ENCODE measurements at regions not wholly inside any gene's neighbourhood (a gene's known extent, or its start where the extent isn't known, plus 50 kb on each side); places are given as distances from the start of the nearest gene placed in this dataset.
"Not testable (repeated sequence)": the region's sequence is repeated elsewhere in the genome, so short reads cannot be mapped to it uniquely, and the experiment has no call there.

GRCh38 chr10:64574371-64574770 lies 1053.2 kb downstream of the REEP3 start:
- DNase-seq (ENCODE audit: low read depth) = no peak
- TF ChIP-seq CTCF (conservative IDR thresholded peaks at IDR 0.05; ENCODE audit: control insufficient read depth, insufficient read depth, low read depth, low read length) = no peak
- no peak overlapping the region for H3K4me3 ChIP-seq (ENCODE audit: control insufficient read depth, low read depth, low read length)

GRCh38 chr10:64576497-64576896 lies 1055.3 kb downstream of the REEP3 start:
- no peak for DNase-seq (ENCODE audit: low read depth)
- no peak for TF ChIP-seq CTCF (conservative IDR thresholded peaks at IDR 0.05; ENCODE audit: control insufficient read depth, insufficient read depth, low read depth, low read length)
- no peak overlapping the region for H3K4me3 ChIP-seq (ENCODE audit: control insufficient read depth, low read depth, low read length)

DNA sequence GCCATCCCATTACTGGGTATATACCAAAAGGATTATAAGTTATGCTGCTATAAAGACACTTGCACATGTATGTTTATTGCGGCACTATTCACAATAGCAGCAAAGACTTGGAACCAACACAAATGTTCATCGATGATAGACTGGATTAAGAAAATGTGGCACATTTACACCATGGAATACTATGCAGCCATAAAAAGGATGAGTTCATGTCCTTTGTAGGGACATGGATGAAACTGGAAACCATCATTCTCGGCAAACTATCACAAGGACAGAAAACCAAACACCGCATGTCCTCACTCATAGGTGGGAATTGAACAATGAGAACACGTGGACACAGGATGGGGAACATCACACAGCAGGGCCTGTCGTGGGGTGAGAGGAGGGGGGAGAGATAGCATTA lies 1057.6 kb downstream of the REEP3 start:
- H3K4me3 ChIP-seq (ENCODE audit: control insufficient read depth, low read depth, low read length); DNase-seq (ENCODE audit: low read depth): not testable (repeated sequence)

DNA sequence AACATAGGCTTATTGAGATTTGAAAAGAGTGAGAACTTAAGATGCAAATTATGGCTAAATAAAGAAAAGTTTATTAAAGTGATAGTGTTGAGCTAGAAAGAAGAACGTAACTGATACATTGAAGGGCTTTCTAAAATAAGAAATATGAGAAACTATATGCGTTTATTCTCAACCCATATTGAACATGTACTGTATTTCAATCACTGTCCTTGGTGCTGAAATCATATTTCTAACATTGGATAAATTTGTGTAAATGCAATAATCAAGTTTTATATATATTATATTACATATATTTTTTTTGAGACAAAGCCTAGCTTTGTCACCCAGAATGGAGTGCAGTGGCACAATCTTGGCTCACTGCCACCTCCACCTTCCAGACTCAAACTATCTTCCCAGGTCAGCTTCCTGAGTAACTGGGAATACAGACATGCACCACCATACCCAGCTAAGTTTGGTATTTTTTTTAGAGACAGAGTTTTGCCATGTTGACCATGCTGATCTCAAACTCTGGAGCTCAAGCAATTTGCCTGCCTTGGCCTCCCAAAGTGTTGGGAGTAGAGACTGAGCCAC lies 1065.8 kb downstream of the REEP3 start:
- H3K4me3 ChIP-seq (ENCODE audit: control insufficient read depth, low read depth, low read length) = no peak overlapping the region
- TF ChIP-seq CTCF (conservative IDR thresholded peaks at IDR 0.05; ENCODE audit: control insufficient read depth, insufficient read depth, low read depth, low read length) = no peak
- DNase-seq (ENCODE audit: low read depth) = no peak

DNA sequence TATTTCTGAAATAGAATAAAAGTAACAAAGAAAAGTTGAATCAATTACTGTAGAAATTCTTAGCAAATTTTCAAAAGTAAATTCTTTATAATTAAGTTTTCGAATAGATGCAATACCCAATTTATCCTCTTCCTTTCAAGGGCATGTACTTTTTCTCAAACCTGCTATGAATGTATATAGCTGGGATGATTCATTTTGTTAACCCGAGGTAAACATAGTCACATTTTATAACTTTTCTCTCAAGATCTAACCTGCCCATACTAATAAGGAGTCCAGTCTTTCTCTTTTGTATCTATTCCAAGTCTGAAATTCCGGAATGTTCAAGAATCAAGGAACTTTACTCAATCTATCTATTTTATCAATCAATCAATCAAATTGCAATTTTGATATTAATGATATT lies 1072.9 kb downstream of the REEP3 start:
- no peak for DNase-seq (ENCODE audit: low read depth)
- no peak for TF ChIP-seq CTCF (conservative IDR thresholded peaks at IDR 0.05; ENCODE audit: control insufficient read depth, insufficient read depth, low read depth, low read length)
- H3K4me3 ChIP-seq (ENCODE audit: control insufficient read depth, low read depth, low read length) = no peak overlapping the region

DNA sequence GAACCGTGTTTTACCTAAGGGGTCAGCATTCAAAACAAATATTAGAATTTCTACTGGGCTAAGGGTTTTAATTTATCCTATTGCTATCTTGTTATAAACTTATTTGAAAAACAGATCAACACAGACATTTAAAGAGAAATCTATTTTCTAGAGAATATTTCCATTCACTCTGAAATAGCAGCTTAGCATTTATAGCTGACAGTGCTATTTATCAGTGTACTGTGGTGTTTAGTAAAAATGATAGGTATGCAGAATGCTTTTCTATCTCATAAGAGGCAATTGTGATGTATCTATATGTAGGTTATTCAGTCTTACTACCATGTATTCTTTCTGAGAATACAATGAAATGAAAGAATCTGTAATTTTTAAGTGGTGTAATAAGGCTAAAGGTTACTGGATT lies 1077.4 kb downstream of the REEP3 start:
- no peak overlapping the region for H3K4me3 ChIP-seq (ENCODE audit: control insufficient read depth, low read depth, low read length)
- DNase-seq (ENCODE audit: low read depth) = no peak
- no peak for TF ChIP-seq CTCF (conservative IDR thresholded peaks at IDR 0.05; ENCODE audit: control insufficient read depth, insufficient read depth, low read depth, low read length)

DNA sequence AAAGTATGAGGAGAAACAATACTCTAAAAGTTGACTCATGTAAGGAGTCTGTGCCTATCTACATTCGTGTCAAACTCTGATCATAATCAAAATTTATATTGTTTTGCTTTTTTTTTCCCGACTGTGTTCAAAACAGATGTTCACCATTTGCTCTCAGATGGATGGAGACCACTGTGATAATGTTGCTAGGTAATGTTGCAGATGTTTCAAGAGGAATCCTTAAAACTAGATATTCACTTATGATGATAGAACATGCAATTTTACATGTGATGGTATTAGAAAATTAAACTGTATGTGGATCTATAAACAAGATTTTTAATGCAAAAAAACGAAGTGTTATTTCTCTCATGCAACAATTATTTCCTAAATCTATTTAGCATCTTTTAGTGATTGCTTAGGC lies 1080.1 kb downstream of the REEP3 start:
- TF ChIP-seq CTCF (conservative IDR thresholded peaks at IDR 0.05; ENCODE audit: control insufficient read depth, insufficient read depth, low read depth, low read length) = no peak
- no peak for DNase-seq (ENCODE audit: low read depth)
- no peak overlapping the region for H3K4me3 ChIP-seq (ENCODE audit: control insufficient read depth, low read depth, low read length)

Measured in fibroblast of mammary gland (primary cell).